Cardiac fibroblast (primary cell): ENCODE measurements at regions not wholly inside any gene's neighbourhood (a gene's known extent, or its start where the extent isn't known, plus 50 kb on each side); places are given as distances from the start of the nearest gene placed in this dataset.

ENCODE experiments used
- DNase-seq, 2 donors: peaks; one replicate each; pipeline versions ENCODE4 v3.0.0 to v3.0.0-alpha.2; 2010; ENCODE audit warnings: low read depth in 2 of 2
- H3K4me3 ChIP-seq, 2 donors: replicated peaks in 1 of 2; 1 replicate in 1 of 2; 2 replicates in 1 of 2; pipeline ENCODE4 v1.5.1; 2011; ENCODE audit warnings: low read depth in 2 of 2, low read length in 2 of 2, mild to moderate bottlenecking in 2 of 2, moderate library complexity in 1 of 2
- TF ChIP-seq, protein P1 (sequence below): IDR thresholded peaks from one replicate; pipeline ENCODE4 v1.5.1; 2011; ENCODE audit warnings: low read depth, mild to moderate bottlenecking, low read length, inconsistent platforms

- H3K4me3 ChIP-seq, result no peak overlapping the region
- TF ChIP-seq, protein P1, sequence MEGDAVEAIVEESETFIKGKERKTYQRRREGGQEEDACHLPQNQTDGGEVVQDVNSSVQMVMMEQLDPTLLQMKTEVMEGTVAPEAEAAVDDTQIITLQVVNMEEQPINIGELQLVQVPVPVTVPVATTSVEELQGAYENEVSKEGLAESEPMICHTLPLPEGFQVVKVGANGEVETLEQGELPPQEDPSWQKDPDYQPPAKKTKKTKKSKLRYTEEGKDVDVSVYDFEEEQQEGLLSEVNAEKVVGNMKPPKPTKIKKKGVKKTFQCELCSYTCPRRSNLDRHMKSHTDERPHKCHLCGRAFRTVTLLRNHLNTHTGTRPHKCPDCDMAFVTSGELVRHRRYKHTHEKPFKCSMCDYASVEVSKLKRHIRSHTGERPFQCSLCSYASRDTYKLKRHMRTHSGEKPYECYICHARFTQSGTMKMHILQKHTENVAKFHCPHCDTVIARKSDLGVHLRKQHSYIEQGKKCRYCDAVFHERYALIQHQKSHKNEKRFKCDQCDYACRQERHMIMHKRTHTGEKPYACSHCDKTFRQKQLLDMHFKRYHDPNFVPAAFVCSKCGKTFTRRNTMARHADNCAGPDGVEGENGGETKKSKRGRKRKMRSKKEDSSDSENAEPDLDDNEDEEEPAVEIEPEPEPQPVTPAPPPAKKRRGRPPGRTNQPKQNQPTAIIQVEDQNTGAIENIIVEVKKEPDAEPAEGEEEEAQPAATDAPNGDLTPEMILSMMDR, result peak; percentile 55
- peak; percentile 10 to 68 for DNase-seq
These were observed 81.7 kb downstream of the WNT5A start for GRCh38 chr3:55405436-55405835.

GRCh38 chr3:55402886-55403609, 84.1 kb downstream of the WNT5A start:
- no peak overlapping the region for H3K4me3 ChIP-seq
- DNase-seq, result peak in 1 of 2 donors; percentile 57
- TF ChIP-seq, protein P1, result no peak

GRCh38 chr3:55380561-55380960, 106.5 kb downstream of the WNT5A start:
- no peak overlapping the region for H3K4me3 ChIP-seq
- TF ChIP-seq, protein P1, result no peak
- DNase-seq, result no peak

DNA sequence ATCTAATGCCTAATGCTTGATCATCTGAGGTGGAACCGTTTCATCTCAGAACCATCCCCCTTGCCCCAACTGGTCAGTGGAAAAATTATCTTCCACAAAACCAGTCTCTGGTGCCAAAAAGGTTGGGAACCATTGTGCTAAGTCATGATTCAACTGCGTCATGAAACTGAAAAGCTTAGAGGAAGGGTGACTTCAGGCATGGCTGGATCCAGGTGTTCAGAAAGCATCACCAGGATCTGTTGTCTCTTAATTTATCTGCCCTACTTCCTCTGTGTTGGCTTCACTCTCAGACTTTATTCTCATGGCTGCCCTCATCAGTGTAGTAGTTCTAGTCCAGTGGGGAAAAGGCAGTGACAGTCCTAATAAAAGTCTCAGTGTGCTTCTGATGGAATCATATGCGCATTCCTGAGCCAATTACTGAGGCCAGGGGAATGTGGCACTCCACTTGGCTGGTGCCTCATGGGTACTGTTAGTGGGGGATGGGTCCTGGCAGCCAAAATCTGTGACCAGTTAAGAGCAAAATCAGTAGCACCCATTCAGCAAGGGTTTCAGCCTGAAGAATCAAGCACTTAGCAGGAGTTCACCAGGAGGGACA, 110.3 kb downstream of the WNT5A start:
- no peak for DNase-seq
- no peak overlapping the region for H3K4me3 ChIP-seq
- TF ChIP-seq, protein P1, result no peak

DNA sequence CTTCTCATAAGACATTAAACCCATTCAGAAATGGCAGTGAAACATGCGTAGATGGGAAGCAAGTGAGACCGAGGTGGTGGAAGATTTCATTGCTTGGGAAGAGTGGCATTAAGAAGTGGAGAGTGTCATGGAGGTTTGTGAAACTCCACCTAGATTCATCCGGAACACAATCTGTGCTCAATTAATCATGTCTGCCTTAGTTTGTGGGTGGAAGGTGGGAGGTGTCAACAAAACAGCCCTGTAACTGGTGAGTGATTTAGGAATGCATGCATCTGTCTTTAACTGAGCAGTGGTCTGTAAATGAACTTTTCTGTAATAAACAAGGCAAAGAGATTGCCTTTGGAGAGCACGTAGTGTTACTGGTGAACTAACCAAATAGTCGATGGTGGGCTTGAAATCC, 113.7 kb downstream of the WNT5A start:
- TF ChIP-seq, protein P1, result no peak
- no peak for DNase-seq
- H3K4me3 ChIP-seq, result no peak overlapping the region

DNA sequence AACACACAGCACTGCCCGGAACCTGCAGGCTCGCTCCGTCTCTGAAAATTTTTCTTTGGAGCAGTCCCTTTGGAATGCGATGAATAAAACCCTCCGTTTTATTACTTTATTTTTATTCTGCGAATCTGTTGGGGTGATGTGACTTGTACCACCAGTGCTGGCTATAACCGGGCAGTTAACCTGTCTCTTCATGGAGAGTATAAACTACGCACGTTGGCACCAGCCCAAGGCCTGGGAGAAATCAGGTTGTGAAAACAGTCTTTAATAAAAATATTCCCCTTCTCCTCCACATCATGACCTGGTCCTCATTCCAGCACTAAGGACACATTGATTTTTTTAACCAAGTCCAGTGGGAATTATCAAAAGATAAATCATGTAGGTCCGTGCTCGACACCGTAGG, 116.8 kb downstream of the WNT5A start:
- H3K4me3 ChIP-seq, result no peak overlapping the region
- DNase-seq, result no peak
- TF ChIP-seq, protein P1, result no peak
